CD4-positive, alpha-beta T cell (primary cell): ENCODE measurements at regions not wholly inside any gene's neighbourhood (a gene's known extent, or its start where the extent isn't known, plus 50 kb on each side); places are given as distances from the start of the nearest gene placed in this dataset.
"Not testable (repeated sequence)": the region's sequence is repeated elsewhere in the genome, so short reads cannot be mapped to it uniquely, and the experiment has no call there.

Experiments used
- ATAC-seq: fragments of 200-7000 bp; cut with Tn5 transposase; one replicate; pipeline ENCODE4 v1.10.0; 2022; ENCODE audit warnings: mild to moderate bottlenecking; ENCODE audit not compliant: poor library complexity
- CTCF ChIA-PET: fragments of 350-600 bp; sonication (Branson Sonifier 250); formaldehyde crosslinking; loops from one replicate; lab custom pipeline; 2021; ENCODE audit warnings: antibody characterized with exemption, inconsistent platforms; lab: Charles Lee
- POLR2A ChIA-PET: fragments of 350-600 bp; sonication (Branson Sonifier 250); formaldehyde crosslinking; loops from one replicate; lab custom pipeline; 2021; ENCODE audit warnings: antibody characterized with exemption, inconsistent platforms; lab: Charles Lee
- DNase-seq, 14 experiments: peaks; one replicate each; pipeline ENCODE4 v3.0.0-alpha.2; 2013 to 2020; ENCODE audit warnings: mixed read lengths in 2 of 14
- H3K27ac ChIP-seq, 2 donors: one replicate each; pipeline versions ENCODE4 v1.5.1 to v1.7.0; 2013; ENCODE audit warnings: low read length in 2 of 2, low read depth in 1 of 2, mild to moderate bottlenecking in 1 of 2
- H3K27me3 ChIP-seq, 2 experiments: 1 replicate in 1 of 2; 2 replicates in 1 of 2; pipeline versions ENCODE4 v1.6.1 to v1.7.0; 2013; ENCODE audit warnings: low read length in 2 of 2, control low read depth in 1 of 2, mild to moderate bottlenecking in 1 of 2, moderate library complexity in 1 of 2; ENCODE audit not compliant: insufficient read depth in 2 of 2, control insufficient read depth in 1 of 2
- H3K36me3 ChIP-seq: one replicate; pipeline ENCODE4 v1.6.1; 2013; ENCODE audit warnings: low read length, control low read depth; ENCODE audit not compliant: insufficient read depth
- H3K4me1 ChIP-seq: one replicate; pipeline ENCODE4 v1.6.1; 2013; ENCODE audit warnings: low read length, control low read depth; ENCODE audit not compliant: insufficient read depth
- H3K4me3 ChIP-seq: one replicate; pipeline ENCODE4 v1.5.1; 2013; ENCODE audit warnings: mild to moderate bottlenecking, low read length, moderate library complexity
- H3K9me3 ChIP-seq, 2 experiments: 1 replicate in 1 of 2; 2 replicates in 1 of 2; pipeline versions ENCODE4 v1.6.1 to v1.7.0; 2013; ENCODE audit warnings: low read length in 2 of 2, mild to moderate bottlenecking in 2 of 2, control low read depth in 1 of 2, moderate library complexity in 1 of 2; ENCODE audit not compliant: control insufficient read depth in 1 of 2, insufficient read depth in 1 of 2
- H3K27ac Mint-ChIP-seq: one replicate; pipeline ENCODE4 v1.8.0; 2020; ENCODE audit warnings: mixed read lengths
- H3K27me3 Mint-ChIP-seq: one replicate; pipeline ENCODE4 v1.8.0; 2021; ENCODE audit warnings: mixed read lengths
- H3K36me3 Mint-ChIP-seq: one replicate; pipeline ENCODE4 v1.8.0; 2021; ENCODE audit warnings: low read depth, mixed read lengths
- H3K4me1 Mint-ChIP-seq: one replicate; pipeline ENCODE4 v1.8.0; 2021; ENCODE audit warnings: low read depth, mixed read lengths
- H3K4me3 Mint-ChIP-seq: one replicate; pipeline ENCODE4 v1.8.0; 2020; ENCODE audit warnings: mild to moderate bottlenecking, mixed read lengths
- H3K9me3 Mint-ChIP-seq: one replicate; pipeline ENCODE4 v1.8.0; 2020; ENCODE audit warnings: mixed read lengths
- intact Hi-C, 2 experiments: fragments of 100-400 bp; cut with DNase I in 1 of 2; cut with micrococcal nuclease in 1 of 2; formaldehyde crosslinking; loops; one replicate each; pipeline versions ENCODE4 v1.15.1 to v1.9.0; 2023 to 2025; cut with DNase I, micrococcal nuclease
- TF ChIP-seq, protein P1 (sequence below): fragments of 200-600 bp; IDR thresholded peaks from one replicate; pipeline ENCODE4 v1.8.0; 2022; ENCODE audit warnings: antibody characterized with exemption, mild to moderate bottlenecking

DNA sequence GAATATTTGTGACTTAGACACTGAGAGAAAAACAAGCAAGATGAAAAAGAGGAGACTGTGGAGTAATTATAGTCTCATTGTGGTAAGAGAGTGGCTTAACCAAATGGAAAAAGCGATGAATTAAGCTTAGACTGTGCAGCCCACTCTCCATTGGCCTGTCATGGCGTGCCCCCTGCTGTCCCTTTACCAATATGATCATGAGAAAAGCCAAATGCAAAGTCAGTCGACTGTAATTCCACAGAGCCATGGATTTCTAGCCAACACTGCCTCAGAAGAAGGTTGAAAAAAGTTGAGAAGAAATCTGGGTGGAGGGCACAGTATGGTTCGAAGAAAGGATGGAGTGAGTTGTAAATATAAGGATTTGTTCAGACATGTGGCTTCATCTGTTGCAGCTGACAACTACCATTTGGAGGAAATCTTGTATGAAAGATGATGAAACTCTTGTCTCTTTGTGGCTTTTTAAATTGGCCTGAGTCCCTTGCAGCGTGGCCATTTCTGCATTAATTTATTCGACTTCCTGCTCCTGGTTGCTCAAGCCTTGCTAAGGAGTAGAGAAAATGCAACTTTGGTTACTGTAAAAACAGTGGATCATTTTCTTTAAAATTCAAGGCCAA lies 251.4 kb downstream of the DOK5 start:
- ATAC-seq (no peak), DNase-seq (no peak)
- H3K4me3 ChIP-seq, result no peak overlapping the region
- H3K27me3 Mint-ChIP-seq, result no peaks in the 10 kb centered on the region
- no peaks in the 10 kb centered on the region for H3K36me3 ChIP-seq
- H3K4me3 Mint-ChIP-seq, result no peak overlapping the region
- H3K9me3 Mint-ChIP-seq, result peaks cover 5% of the 10 kb centered on the region
- H3K27ac Mint-ChIP-seq, result no peak overlapping the region
- H3K4me1 Mint-ChIP-seq, result no peaks in the 10 kb centered on the region
- no peaks in the 10 kb centered on the region for H3K36me3 Mint-ChIP-seq
- CTCF ChIA-PET, result no interaction called here
- POLR2A ChIA-PET, result no interaction called here
- no peaks in the 10 kb centered on the region for H3K9me3 ChIP-seq
- H3K4me1 ChIP-seq, result no peaks in the 10 kb centered on the region
- H3K27me3 ChIP-seq, result no peaks in the 10 kb centered on the region
- H3K27ac ChIP-seq, result no peak overlapping the region
- intact Hi-C loops, result no loop called here
- TF ChIP-seq, protein P1, sequence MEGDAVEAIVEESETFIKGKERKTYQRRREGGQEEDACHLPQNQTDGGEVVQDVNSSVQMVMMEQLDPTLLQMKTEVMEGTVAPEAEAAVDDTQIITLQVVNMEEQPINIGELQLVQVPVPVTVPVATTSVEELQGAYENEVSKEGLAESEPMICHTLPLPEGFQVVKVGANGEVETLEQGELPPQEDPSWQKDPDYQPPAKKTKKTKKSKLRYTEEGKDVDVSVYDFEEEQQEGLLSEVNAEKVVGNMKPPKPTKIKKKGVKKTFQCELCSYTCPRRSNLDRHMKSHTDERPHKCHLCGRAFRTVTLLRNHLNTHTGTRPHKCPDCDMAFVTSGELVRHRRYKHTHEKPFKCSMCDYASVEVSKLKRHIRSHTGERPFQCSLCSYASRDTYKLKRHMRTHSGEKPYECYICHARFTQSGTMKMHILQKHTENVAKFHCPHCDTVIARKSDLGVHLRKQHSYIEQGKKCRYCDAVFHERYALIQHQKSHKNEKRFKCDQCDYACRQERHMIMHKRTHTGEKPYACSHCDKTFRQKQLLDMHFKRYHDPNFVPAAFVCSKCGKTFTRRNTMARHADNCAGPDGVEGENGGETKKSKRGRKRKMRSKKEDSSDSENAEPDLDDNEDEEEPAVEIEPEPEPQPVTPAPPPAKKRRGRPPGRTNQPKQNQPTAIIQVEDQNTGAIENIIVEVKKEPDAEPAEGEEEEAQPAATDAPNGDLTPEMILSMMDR, result no peak

GRCh38 chr20:54725266-54725665 lies 249.9 kb downstream of the DOK5 start:
- H3K36me3 Mint-ChIP-seq, H3K9me3 ChIP-seq, H3K4me1 Mint-ChIP-seq, intact Hi-C loops, CTCF ChIA-PET, H3K4me3 Mint-ChIP-seq, H3K9me3 Mint-ChIP-seq, H3K27me3 ChIP-seq, H3K4me3 ChIP-seq, H3K36me3 ChIP-seq, H3K27me3 Mint-ChIP-seq, ATAC-seq, H3K4me1 ChIP-seq, H3K27ac Mint-ChIP-seq, H3K27ac ChIP-seq, DNase-seq, POLR2A ChIA-PET: not testable (repeated sequence)

DNA sequence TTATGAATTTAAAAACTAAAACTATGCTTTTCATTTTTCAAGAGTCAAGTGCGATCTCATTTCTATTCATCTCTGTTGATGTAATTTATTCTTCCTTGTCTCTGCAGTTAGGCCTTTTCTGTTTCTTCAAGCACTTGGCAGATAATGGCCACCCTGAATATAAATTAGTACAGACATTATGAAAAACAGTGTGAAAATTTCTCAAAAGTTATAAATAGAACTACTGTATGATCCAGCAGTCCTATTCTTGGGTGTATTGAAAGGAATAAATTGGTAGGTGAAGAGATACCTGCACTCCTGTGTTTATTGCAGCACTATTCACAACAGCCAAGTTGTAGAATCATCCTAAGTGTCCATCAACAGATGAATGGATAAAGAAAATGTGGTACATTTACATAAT lies 248.3 kb downstream of the DOK5 start:
- CTCF ChIA-PET, result no interaction called here
- intact Hi-C loops, result no loop called here
- H3K36me3 Mint-ChIP-seq, result no peaks in the 10 kb centered on the region

More for the DNA sequence above, 248.3 kb downstream of the DOK5 start:
- TF ChIP-seq, protein P1, result no peak
- peaks cover 5% of the 10 kb centered on the region for H3K9me3 Mint-ChIP-seq
- Histone ChIP-seq H3K27ac (no peak overlapping the region), H3K9me3 (no peaks in the 10 kb centered on the region), H3K4me1 (no peaks in the 10 kb centered on the region), H3K4me3 (no peak overlapping the region), H3K36me3 (no peaks in the 10 kb centered on the region), H3K27me3 (no peaks in the 10 kb centered on the region)
- no peaks in the 10 kb centered on the region for H3K27me3 Mint-ChIP-seq
- H3K4me3 Mint-ChIP-seq, result no peak overlapping the region
- POLR2A ChIA-PET, result no interaction called here
- DNase-seq (no peak), ATAC-seq (no peak)
- no peaks in the 10 kb centered on the region for H3K4me1 Mint-ChIP-seq
- no peak overlapping the region for H3K27ac Mint-ChIP-seq
